NT2/D1 (cell line): ENCODE measurements at regions not wholly inside any gene's neighbourhood (a gene's known extent, or its start where the extent isn't known, plus 50 kb on each side); places are given as distances from the start of the nearest gene placed in this dataset.
A peak's percentile ranks its signal among the peaks of the same experiment; 100 is the strongest.

ENCODE experiments used
- DNase-seq: peaks from one replicate; pipeline ENCODE4 v3.0.0-alpha.2; 2011; ENCODE audit warnings: low read depth, low spot score
- H3K27me3 ChIP-seq: 2 replicates; pipeline ENCODE4 v1.6.0; 2011; ENCODE audit warnings: mild to moderate bottlenecking; ENCODE audit not compliant: insufficient read length, insufficient read depth
- H3K36me3 ChIP-seq: 2 replicates; pipeline ENCODE4 v1.6.1; 2011; ENCODE audit warnings: mild to moderate bottlenecking, low read length, mixed read lengths; ENCODE audit not compliant: insufficient read depth, insufficient read length
- H3K4me1 ChIP-seq: 2 replicates; pipeline ENCODE4 v1.5.1; 2011; ENCODE audit not compliant: insufficient read depth, insufficient read length
- H3K4me3 ChIP-seq: 2 replicates; pipeline ENCODE4 v1.5.1; 2011; ENCODE audit warnings: low read depth; ENCODE audit not compliant: insufficient read length
- H3K9ac ChIP-seq: 2 replicates; pipeline ENCODE4 v1.6.0; 2011; ENCODE audit warnings: low read depth; ENCODE audit not compliant: insufficient read length
- H3K9me3 ChIP-seq: 2 replicates; pipeline ENCODE4 v1.5.1; 2011; ENCODE audit warnings: mild to moderate bottlenecking, low read length; ENCODE audit not compliant: insufficient read depth
- SUZ12 ChIP-seq: IDR thresholded peaks from 2 replicates; pipeline ENCODE4 v1.6.1; 2011; ENCODE audit not compliant: insufficient read length, insufficient read depth; ENCODE audit errors: extremely low read depth
- YY1 ChIP-seq: IDR thresholded peaks from 2 replicates; pipeline ENCODE4 v1.6.1; 2011; ENCODE audit not compliant: insufficient read length, insufficient read depth
- ZNF274 ChIP-seq: IDR thresholded peaks from 2 replicates; pipeline ENCODE4 v1.6.1; 2011; ENCODE audit warnings: mild to moderate bottlenecking, low read depth, low read length

GRCh38 chr5:74506119-74506518 lies 134.4 kb downstream of the ENC1 start:
- peaks cover 3% of the 10 kb centered on the region for H3K27me3 ChIP-seq
- DNase-seq, result no peak
- H3K4me1 ChIP-seq, result no peaks in the 10 kb centered on the region
- no peak overlapping the region for H3K4me3 ChIP-seq
- no peaks in the 10 kb centered on the region for H3K9me3 ChIP-seq
- H3K36me3 ChIP-seq, result no peaks in the 10 kb centered on the region
- H3K9ac ChIP-seq, result no peak overlapping the region
- TF ChIP-seq YY1, result no peak
- no peak for TF ChIP-seq ZNF274

GRCh38 chr5:74504463-74504862 lies 136.1 kb downstream of the ENC1 start:
- H3K36me3 ChIP-seq, result no peaks in the 10 kb centered on the region

GRCh38 chr5:74502479-74502950 lies 138.0 kb downstream of the ENC1 start:
- H3K9ac ChIP-seq, result no peak overlapping the region
- H3K4me1 ChIP-seq, result no peaks in the 10 kb centered on the region
- no peak for DNase-seq
- H3K36me3 ChIP-seq, result no peaks in the 10 kb centered on the region
- no peak overlapping the region for H3K4me3 ChIP-seq
- TF ChIP-seq SUZ12 (no peak), YY1 (no peak), ZNF274 (no peak)
- H3K9me3 ChIP-seq, result no peaks in the 10 kb centered on the region
- H3K27me3 ChIP-seq, result peaks cover 3% of the 10 kb centered on the region

More at GRCh38 chr5:74504463-74504862, 136.1 kb downstream of the ENC1 start:
- Histone ChIP-seq H3K9ac (no peak overlapping the region), H3K27me3 (peaks cover 3% of the 10 kb centered on the region), H3K9me3 (no peaks in the 10 kb centered on the region), H3K4me1 (no peaks in the 10 kb centered on the region), H3K4me3 (no peak overlapping the region)
- TF ChIP-seq ZNF274 (no peak), YY1 (no peak), SUZ12 (no peak)
- DNase-seq, result no peak

- no peak for DNase-seq
- Histone ChIP-seq H3K27me3 (peaks cover 3% of the 10 kb centered on the region), H3K9ac (no peak overlapping the region), H3K36me3 (no peaks in the 10 kb centered on the region), H3K4me3 (no peak overlapping the region), H3K9me3 (no peaks in the 10 kb centered on the region), H3K4me1 (no peaks in the 10 kb centered on the region)
- TF ChIP-seq SUZ12 (no peak), ZNF274 (no peak), YY1 (no peak)
Measured at GRCh38 chr5:74501674-74502478, 138.7 kb downstream of the ENC1 start.

- TF ChIP-seq SUZ12 (no peak), ZNF274 (no peak), YY1 (no peak)
- Histone ChIP-seq H3K4me3 (no peak overlapping the region), H3K9ac (peak overlapping the region; percentile 25), H3K9me3 (no peaks in the 10 kb centered on the region), H3K4me1 (no peaks in the 10 kb centered on the region), H3K27me3 (peaks cover 3% of the 10 kb centered on the region), H3K36me3 (no peaks in the 10 kb centered on the region)
- no peak for DNase-seq
Measured at GRCh38 chr5:74500110-74500917, 140.2 kb downstream of the ENC1 start.

GRCh38 chr5:74499256-74500050 lies 141.1 kb downstream of the ENC1 start:
- H3K4me1 ChIP-seq, result no peaks in the 10 kb centered on the region
- H3K9me3 ChIP-seq, result no peaks in the 10 kb centered on the region
- H3K4me3 ChIP-seq, result no peak overlapping the region
- TF ChIP-seq YY1, result no peak
- peaks cover 3% of the 10 kb centered on the region for H3K27me3 ChIP-seq
- H3K9ac ChIP-seq, result peak overlapping the region; percentile 25
- no peak for DNase-seq
- no peaks in the 10 kb centered on the region for H3K36me3 ChIP-seq

- Histone ChIP-seq H3K4me1 (no peaks in the 10 kb centered on the region), H3K9me3 (no peaks in the 10 kb centered on the region), H3K9ac (no peak overlapping the region), H3K4me3 (no peak overlapping the region), H3K36me3 (no peaks in the 10 kb centered on the region), H3K27me3 (peaks cover 3% of the 10 kb centered on the region)
- DNase-seq, result no peak
- TF ChIP-seq ZNF274 (no peak), SUZ12 (no peak), YY1 (no peak)
Measured at GRCh38 chr5:74497706-74498105, 142.8 kb downstream of the ENC1 start.
